T follicular helper cell (primary cell): ENCODE measurements at regions not wholly inside any gene's neighbourhood (a gene's known extent, or its start where the extent isn't known, plus 50 kb on each side); places are given as distances from the start of the nearest gene placed in this dataset.

ENCODE experiments used
- DNase-seq: peaks from one replicate; pipeline ENCODE4 v3.0.0-alpha.2; 2020; ENCODE audit warnings: low read depth

- no peak for DNase-seq
Measured at GRCh38 chr13:103203735-103204330, 137.6 kb upstream of the SLC10A2 start.

- no peak for DNase-seq
Measured at GRCh38 chr13:103200118-103200885, 134.1 kb upstream of the SLC10A2 start.

GRCh38 chr13:103199380-103200088 lies 133.3 kb upstream of the SLC10A2 start:
- DNase-seq, result no peak

GRCh38 chr13:103196356-103196755 lies 130.1 kb upstream of the SLC10A2 start:
- no peak for DNase-seq

GRCh38 chr13:103195762-103196161 lies 129.5 kb upstream of the SLC10A2 start:
- no peak for DNase-seq

GRCh38 chr13:103194871-103195270 lies 128.7 kb upstream of the SLC10A2 start:
- no peak for DNase-seq

- no peak for DNase-seq
Measured at GRCh38 chr13:103192511-103193135, 126.4 kb upstream of the SLC10A2 start.

- DNase-seq, result no peak
Measured at GRCh38 chr13:103190841-103191240, 124.6 kb upstream of the SLC10A2 start.

GRCh38 chr13:103188713-103189326 lies 122.6 kb upstream of the SLC10A2 start:
- no peak for DNase-seq

- DNase-seq, result no peak
Measured at GRCh38 chr13:103187721-103188156, 121.5 kb upstream of the SLC10A2 start.

GRCh38 chr13:103184413-103184812 lies 118.2 kb upstream of the SLC10A2 start:
- no peak for DNase-seq

GRCh38 chr13:103178986-103179943 lies 113.0 kb upstream of the SLC10A2 start:
- DNase-seq, result no peak

GRCh38 chr13:103174966-103175365 lies 108.7 kb upstream of the SLC10A2 start:
- no peak for DNase-seq

GRCh38 chr13:103168901-103169508 lies 102.8 kb upstream of the SLC10A2 start:
- DNase-seq, result no peak

GRCh38 chr13:103164251-103164650 lies 98.0 kb upstream of the SLC10A2 start:
- DNase-seq, result no peak

GRCh38 chr13:103161476-103161875 lies 95.3 kb upstream of the SLC10A2 start:
- DNase-seq, result no peak

GRCh38 chr13:103157434-103158145 lies 91.4 kb upstream of the SLC10A2 start:
- DNase-seq, result no peak

GRCh38 chr13:103157016-103157415 lies 90.8 kb upstream of the SLC10A2 start:
- DNase-seq, result no peak

GRCh38 chr13:103156346-103156998 lies 90.3 kb upstream of the SLC10A2 start:
- DNase-seq, result no peak
